VCaP (cell line): ENCODE measurements at regions not wholly inside any gene's neighbourhood (a gene's known extent, or its start where the extent isn't known, plus 50 kb on each side); places are given as distances from the start of the nearest gene placed in this dataset.
"Not testable (repeated sequence)": the region's sequence is repeated elsewhere in the genome, so short reads cannot be mapped to it uniquely, and the experiment has no call there.

Experiments
- H3K27ac ChIP-seq: fragments of 450-650 bp; 2 replicates; pipeline ENCODE4 v1.5.1; 2017
- CTCF ChIP-seq: fragments of 450-650 bp; conservative IDR thresholded peaks from 2 replicates; pipeline ENCODE4 v1.5.1; 2017; ENCODE audit warnings: mild to moderate bottlenecking, moderate library complexity

DNA sequence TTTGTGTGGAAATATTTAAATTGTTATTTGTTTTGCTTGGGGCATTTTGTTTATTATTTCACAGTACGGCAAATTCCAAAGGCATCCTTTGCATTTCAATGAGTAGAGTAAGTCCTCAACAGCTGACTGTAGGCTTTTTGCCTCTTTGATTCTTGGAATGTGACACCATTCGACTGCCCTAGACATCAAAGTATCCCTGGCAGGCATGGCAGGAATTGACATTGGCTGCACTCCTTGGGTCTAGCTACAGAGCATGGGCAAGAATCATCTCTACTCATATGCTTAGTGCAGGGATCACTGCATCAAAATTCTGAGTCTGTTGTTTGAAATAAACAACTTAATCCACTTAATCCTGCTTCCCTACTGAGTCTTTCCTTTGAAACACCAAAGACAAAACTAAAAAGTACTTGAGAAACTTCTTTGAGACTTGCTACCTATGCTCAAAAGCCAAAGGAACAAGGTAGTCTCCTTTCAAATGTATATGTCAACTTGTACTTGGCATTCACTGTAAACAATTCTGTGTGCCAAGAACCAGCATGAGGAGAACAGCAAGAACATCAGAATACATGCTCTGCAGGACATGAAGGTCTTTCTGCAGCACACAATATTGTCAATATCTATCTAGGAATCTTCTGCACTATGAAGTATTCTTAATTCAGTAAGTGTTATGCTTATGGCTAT is 1569.0 kb upstream of the FLRT2 start:
- no peak overlapping the region for H3K27ac ChIP-seq
- TF ChIP-seq CTCF = no peak

GRCh38 chr14:83969998-83970397 is 1559.9 kb upstream of the FLRT2 start:
- no peak for TF ChIP-seq CTCF
- H3K27ac ChIP-seq = no peak overlapping the region

- TF ChIP-seq CTCF = no peak
- no peak overlapping the region for H3K27ac ChIP-seq
Observed at GRCh38 chr14:83972631-83973030, 1557.3 kb upstream of the FLRT2 start.

GRCh38 chr14:83974647-83975163 is 1555.2 kb upstream of the FLRT2 start:
- no peak for TF ChIP-seq CTCF
- no peak overlapping the region for H3K27ac ChIP-seq

DNA sequence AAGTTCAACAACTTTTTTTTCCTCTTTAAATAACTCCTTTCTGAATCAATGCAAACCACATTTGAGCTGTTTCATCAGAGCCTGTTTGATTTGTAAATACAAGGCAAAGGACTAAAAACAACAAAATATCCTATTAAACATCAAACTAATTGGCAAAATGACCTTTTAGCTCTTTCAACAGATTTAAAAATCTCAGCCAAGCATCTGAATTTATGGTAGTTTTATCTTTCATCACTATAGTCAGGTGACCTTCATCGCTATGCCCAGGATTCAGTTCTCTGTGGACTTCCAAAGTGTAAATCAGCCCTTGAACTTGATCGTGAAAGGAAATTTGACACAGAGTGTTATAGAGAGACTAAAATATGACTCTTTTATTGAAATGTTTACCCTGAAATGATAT is 1554.5 kb upstream of the FLRT2 start:
- TF ChIP-seq CTCF = no peak
- no peak overlapping the region for H3K27ac ChIP-seq

- TF ChIP-seq CTCF = no peak
- no peak overlapping the region for H3K27ac ChIP-seq
Observed at GRCh38 chr14:83975841-83976770, 1553.8 kb upstream of the FLRT2 start.

DNA sequence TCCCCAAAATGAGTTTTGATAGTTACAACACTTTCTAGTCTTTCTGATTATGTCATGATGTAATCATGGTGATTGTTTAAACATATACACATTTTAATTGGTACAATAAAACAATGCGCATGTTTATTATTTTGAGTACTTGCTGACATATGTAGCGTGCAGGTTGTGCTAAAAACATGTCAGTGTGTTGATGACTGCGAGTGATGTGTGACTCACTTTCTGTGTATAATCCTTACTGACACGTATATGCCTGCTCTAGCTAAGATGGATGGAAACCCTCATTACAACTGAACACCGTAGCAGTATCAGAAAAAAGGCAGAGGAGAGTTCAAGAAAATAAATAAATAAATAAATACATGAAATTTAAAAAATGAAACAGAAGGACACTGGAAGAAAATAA is 1552.4 kb upstream of the FLRT2 start:
- TF ChIP-seq CTCF = no peak
- no peak overlapping the region for H3K27ac ChIP-seq

- not testable (repeated sequence) for H3K27ac ChIP-seq
Observed at GRCh38 chr14:83981676-83982258, 1548.2 kb upstream of the FLRT2 start.
